Activated T-cell treated with anti-CD3 and anti-CD28 coated beads for 24 hours (primary cell): ENCODE measurements at regions not wholly inside any gene's neighbourhood (a gene's known extent, or its start where the extent isn't known, plus 50 kb on each side); places are given as distances from the start of the nearest gene placed in this dataset.

ENCODE experiments used
- DNase-seq: peaks from one replicate; pipeline ENCODE4 v3.0.0-alpha.2; 2020; ENCODE audit warnings: low read depth

DNA sequence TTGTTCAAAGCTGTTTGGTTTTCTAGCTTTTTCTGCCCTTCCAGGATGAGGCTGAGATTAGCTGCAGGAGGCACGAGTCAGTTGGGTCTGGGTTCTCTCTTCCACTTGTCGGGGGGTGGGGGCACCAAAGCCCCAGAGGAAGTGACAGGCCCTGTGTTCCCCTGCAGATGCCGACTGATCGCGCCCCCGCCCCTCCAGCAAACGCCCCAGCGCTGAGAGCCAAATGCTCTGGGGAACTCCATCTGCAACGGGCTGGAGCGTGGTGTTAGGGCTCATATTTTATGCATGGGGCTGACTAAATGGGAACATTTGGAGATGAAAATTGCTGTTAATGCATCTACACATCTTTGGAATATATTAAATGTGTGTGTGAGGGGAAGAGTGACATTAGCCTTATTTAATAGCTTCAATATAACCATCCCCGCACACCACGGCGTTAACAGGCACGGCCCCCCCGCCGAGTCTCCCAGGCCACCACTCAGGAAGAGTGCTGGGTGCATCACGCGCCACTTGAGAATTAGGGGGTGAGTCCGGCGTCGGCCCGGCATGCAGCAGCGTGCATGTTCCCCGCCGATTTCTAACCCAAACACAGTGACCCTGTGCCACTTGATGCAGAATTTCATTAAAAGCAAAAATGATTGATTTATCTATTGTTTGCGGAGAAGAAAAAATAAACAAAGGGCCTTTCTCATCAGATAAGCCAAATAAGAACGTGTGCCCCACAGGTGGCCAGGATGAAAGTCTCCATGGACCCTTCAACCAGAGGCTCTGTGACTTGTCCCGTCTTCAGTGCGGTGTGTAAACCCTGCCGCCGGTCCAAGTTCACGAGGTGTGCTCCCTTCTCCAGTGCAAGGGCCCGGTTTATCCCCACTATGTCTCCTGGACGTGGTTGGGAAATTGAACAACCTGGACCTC lies 165.0 kb upstream of the RTL1 start:
- no peak for DNase-seq

DNA sequence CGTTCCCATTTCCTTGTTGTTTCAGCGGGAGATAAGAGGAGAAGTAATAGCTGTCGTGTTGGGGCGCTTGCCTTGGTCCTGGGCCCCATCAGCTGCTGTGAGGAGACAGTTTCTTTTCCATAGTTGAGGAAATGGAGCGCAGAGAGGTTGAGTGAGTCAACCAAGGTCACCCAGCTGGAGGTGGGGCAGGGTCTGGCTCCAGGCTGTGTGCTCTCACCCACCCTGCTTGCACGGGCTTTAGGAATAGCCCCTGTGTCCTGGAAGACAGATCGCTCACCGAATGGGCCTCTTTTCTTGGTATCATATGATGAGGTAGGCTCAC lies 165.7 kb upstream of the RTL1 start:
- no peak for DNase-seq

DNA sequence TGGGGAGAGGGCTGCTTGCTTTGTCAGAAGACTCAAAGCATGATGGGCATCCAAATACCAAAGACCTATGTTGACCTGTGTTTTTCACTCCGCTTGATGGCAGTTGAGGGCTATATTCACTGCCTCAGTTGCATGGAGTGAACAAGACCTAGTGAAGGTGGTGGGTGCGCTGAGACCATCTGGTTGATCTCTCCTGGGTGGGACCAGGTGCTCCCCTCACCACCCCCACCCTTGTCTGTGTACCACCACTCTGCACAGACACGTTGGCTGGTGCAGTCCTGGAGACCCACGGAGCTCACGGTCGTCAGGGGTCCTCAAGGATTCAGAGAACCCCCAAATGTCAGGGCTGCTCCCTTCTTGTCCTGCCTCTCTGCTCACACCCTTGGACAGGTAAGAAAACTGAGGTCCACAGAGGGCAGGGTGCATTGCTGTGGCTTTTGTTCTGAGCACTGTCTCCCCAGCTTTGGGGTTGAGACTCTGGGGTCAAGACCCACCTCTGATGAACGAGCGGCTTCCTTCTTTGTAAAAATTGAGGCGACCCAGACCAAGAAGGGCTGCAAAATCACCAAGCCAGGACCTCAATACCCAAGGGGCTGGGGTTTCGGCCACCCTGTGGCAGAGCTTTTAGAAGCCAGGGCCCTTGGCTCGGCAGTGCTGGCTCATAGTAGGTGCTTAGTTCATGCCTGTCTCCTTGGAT lies 166.3 kb upstream of the RTL1 start:
- no peak for DNase-seq

DNA sequence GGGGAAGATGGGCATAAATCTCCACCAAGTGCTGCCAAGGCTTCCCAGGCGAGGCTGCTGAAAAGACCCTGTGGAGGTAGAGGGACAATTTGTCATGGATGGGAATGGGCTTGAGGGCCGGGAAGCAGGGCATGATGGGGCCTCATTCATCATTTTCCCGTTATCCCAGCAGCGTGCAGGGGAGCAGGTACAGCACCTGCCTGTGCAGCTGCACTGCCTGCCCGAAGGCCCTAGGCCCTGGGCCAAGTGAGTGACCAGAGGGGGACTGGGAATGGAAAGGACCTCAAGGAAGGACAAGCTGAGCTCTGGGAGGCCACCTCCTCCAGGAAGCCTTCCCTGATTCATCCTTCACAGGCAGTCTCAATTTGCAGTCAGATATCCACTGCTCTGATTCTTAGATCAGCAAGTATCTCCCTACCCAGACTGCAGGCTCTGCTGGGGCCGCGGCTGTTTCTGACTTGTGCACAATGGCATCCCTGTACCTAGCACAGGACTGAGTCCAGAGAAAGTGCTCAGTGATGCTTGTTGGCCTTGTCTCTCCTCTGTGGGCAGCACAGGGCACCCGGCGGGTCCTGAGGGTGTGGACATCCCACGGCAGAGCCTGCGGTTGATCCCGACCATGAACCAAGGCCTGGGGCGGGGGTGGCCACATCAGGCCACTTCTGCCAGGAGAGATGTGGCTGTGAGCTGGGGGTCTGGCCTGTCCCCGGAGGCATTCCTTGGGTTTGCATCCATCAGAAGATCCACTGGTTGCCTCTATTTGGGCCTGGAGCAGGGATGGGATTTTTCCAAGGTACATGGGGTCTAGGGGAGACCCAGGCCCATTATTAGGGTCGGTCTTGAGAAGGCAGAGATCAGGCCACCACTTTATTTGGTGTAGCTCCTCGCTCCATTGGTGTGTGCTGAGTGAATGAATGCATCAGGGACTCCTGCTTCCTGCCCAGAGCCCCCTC lies 167.3 kb upstream of the RTL1 start:
- DNase-seq, result no peak

DNA sequence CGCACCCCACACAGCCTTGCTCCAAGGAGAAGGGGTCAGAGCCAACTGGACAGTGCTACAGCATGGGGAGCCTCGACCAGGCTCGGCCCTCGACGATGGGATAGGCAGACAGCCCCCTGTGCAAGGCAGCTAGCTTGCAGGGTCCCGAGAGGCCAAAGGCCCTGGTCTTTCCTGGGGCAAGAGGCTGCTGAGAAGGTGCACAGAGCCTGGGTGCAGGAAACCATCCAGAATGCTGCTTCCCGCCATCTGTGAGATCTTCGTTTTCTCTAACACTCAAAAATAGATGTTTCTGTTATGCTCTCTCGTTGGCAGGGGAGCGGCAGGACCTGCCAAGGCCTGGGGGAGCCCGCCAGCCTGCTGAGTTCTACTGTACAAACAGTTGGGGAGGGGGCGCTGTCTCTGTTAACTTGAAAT lies 168.0 kb upstream of the RTL1 start:
- no peak for DNase-seq

DNA sequence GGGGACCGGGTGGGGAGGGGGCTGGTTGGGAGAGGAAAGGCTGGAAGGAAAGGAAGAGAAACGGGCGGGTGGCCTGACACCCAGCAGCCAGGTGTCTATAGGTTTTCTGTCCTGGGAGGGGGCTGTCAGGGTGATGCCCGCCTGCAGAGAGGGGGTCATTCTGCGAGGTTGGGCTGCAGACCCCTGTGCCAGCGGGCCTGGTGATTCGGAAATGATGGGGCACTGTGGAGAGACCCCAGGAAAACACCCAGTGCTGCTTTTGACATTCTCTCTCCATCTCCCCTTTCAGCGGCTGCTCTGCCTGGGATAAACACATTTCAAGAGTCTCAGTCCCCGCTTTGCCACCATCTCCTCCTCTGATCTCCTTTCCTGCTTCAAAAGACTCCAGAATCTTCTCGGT lies 168.5 kb upstream of the RTL1 start:
- no peak for DNase-seq

DNA sequence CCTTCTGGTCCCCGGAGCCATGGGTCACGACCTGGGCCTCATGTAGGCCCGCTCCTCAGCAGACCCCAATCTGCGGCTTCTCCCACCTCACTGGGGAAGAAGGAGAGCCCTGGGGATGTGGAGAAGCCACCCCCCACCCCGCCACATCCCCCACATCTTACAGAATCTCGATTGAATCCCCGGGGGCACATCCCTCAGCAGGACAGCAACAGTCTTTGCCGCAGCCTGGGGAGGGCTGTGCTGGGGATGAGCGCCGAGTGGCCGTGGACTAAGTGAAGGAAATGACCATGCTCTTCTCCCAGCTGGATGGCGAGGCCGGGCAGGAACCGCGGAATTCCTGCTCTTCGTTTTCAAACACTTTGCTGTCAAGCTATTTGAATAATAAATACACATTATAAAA lies 169.0 kb upstream of the RTL1 start:
- no peak for DNase-seq

DNA sequence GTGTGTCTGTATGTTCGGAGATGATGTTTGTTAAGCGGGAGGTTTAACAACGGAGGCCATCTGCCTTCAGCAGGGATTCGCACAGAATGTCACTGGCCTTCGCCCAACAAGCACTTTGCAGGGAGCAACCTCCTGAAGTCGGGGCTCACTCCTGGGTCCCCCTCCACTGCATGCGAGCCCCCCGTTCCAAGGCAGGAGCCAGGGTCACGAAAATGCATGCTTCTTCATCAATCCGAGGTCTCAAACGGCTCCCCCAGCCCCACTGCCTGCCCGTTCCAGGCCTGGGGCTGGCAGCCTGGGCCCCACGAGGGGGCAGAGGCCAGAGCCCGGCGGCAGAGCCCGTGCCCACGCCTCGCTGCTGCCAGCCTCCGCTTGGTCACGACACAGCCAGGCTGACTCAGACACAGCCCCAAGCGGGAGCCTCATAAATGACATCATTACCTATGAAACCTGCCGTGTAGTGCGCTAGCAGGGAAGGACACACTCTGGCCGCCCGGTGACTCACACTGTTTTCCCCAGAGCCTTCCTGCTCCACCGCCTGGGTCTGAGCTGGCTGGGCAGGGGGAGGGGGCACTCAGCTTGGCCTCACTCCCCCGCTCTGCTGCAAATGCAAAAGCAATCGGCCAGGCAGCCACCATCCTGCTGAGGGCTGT lies 169.5 kb upstream of the RTL1 start:
- DNase-seq, result no peak

DNA sequence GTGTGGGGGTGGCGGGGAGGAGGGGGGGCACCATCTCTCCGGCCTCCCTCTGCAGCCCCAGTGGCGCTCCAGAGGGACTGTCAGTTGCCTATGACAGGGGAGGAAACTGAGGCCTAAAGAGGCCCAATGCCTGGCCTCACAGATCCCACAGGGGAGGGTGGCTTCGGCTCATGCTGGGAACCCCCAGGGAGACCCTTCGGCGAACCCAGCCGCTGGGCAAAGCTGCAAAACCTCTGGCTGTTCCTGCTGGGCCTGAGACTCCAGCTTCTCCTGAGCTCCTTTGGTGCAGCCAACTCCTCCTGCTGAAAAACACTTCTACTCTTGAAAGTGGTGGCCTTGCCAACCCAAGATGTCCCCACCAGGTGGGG lies 170.1 kb upstream of the RTL1 start:
- no peak for DNase-seq

DNA sequence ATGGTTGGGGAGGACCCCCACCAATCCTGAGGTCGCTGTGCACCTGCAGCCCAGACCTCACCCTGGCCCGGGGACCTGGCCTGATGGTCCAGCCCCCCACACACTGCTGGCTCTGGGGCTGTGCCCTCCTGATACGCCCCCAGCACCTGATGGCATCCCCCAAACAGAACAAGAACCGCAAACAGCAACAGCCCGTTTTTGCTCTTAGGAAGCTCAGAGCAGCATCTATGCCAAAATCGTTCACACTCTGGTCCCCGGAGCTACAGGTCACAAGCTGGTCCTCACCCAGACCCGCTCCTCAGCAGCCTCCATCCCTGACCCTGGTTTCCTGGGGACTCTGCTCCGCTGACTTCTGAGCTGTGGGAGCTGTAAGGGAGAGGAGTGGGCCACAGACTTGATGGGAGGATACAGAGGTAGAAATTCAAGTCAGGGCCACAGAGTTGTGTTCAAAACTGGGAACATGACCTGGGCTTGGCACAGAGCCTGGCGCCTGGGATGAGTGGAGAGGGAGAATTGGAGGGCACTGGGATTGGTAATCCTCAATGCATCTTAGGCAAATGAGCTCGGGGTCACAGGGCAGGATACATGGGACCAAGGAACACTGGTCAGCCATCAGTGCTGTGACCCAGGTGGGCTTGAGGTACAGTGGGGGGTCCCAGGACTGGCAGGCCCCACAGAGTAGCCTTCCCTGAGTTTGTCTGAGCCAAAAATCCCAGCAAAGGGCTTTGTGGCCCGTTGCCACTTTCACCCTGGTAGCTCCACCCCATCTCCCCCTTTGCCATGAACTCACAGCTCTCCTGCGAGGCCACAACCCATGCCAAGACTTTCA lies 170.9 kb upstream of the RTL1 start:
- no peak for DNase-seq

DNA sequence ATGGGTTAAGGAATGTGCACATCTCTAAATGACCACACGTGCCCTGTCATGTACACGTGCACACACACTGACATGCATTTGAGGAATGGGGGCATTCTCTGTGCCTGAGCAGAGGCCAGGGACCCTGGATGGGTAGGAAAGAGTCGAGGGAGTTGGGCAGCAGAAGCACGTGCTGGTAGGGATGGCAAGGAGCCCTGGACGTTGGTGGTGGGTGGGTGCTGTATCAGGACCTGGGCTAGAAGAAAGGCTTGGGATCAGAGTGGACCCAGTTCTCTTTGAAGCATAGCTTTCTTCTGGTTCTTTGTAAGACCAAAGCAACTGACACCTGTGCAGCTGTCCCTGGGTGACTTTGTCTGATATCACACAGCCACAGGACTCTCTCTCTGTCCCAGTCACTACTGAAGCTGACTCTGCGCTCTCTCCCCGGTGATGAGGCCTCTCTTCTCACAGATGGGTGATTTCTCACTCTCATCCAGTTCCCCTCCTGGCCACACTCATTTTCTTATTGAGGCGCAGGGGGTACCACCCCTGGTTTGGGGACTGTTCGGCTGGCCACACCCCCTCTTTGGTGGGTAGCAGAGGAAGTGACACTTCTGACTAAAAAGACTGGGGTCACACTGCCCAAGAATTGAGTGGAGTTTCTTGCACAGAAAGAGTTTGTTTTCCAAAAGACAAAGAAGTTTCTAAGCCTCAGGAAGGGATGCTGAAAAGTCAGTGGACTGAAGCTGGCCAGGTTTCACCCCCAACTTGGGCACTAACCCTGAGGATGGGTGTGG lies 171.7 kb upstream of the RTL1 start:
- no peak for DNase-seq

DNA sequence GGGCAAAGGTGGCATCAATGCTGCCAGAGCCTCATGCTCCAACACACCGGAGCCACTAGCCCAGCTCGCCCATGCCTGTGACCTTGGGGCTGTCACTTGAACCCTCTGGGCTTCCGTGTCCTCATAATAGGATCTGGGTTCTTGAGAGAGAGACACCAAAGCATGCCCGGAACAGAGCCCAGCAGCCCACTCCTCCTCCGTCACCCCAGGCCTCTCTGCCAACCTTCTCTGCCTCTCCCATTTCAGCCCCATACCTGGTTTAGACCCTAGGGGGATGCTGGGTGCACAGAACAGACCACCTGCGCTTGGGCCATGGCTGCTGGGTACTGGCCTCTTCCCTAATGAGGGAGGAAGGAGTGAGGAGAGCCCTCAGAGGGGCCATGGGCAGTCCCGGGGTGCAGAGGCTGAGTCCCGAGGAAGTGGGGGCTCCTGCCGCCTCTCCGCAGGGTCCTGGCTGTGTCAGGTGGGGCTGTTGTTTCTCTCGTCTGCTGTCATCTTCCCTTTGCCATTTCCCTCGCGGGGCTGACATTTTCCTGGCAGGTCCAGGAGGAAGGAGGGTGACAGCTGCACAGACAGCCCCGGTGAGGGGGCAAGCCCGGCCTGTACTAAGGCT lies 172.4 kb upstream of the RTL1 start:
- no peak for DNase-seq

DNA sequence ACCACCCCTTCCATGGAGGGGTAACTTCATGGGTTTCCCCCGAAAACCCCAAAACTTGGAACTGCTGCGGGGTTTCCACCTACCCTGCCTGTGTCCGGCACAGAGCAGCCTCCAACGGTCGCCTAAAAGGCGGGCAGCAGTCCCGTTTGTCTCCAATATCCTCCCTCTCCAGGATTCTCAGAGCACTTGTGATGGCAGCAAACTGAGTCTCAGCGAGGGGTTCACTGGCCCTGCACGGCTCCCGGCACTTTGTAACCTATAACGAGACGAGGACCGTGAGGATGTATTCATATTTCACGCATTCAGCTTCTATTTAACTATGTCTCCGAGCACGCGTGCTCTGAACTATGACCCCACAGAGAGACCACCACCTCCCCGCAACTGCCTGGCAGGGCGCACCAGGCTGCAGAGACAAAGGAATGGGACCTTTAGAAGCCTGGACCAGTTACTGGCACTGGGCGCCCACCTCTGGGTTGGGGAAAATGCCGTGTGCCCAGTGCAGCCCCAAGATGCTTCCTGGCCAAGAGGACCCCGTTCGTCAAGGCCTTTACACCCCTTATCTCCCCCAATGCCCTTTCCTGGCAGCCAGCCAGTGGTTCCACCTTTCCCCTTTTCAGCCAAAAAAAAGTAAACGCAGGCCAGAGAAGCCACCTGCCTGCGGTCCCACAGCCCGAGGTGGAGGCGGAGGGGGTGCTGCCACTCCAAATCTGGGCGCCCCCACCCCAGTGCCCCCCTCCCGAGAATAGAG lies 173.1 kb upstream of the RTL1 start:
- DNase-seq, result no peak

DNA sequence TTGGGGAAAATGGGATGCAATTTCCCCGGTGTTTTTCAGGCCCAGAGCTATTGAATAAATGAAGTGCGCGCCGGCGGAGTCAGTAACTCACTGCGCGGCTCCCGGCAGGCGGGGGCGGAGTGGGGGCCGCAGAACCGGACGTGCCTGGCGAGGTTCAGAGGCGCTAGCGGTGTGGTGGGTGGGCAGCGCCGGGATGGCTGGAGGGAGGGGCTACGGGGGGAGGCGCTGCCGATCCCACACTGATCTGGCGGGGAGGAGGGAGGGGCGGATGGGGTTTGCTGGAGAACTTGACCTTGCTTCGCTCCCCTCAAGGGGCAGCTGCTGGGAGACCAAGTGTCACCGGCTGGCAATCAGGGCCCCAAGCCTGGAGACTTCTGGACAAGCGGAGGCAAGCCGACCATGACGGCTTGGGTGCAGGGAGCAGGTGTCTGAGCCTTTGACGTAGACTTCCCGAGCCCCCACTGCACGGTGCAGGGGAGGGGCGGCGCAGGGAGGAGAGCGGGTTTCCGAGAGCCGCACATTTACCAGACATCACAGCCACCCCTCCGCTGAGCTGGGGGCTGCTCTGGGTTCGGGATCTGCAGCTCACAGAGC lies 174.1 kb upstream of the RTL1 start:
- no peak for DNase-seq

DNA sequence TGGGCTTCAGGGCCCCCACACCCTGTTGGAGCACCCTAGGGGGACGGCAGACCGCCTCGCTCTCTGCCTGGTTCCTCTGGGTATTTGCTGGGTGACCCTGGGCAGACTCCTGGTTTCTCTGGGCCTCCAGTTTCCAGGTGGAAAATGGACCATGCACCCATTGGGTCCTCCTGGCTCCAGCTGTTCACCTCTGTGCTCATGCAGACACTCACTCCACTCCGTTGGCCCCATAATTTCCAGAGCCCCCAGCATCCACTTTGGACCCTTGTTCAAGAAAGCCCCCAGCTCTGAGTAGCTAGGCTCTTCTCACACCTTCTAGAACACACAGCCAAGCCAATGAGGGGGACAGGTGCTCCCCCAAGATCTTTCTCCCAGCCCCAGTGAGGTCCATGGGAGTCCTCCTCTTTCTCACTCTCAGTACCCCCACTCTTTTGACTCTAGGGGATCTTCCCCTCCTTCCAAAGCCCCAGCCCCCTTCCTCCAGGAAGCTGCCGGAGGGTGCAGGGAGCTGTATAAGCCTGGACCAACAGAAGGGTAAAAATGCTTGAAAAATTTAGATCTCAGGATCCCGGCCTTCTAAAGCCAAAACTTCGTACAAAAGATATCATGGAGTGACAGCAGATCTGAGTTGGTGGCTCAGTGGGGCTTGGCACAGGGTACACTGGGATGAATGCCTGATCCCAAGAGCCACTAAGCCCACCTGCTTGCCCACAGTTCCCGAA lies 174.8 kb upstream of the RTL1 start:
- DNase-seq, result no peak

DNA sequence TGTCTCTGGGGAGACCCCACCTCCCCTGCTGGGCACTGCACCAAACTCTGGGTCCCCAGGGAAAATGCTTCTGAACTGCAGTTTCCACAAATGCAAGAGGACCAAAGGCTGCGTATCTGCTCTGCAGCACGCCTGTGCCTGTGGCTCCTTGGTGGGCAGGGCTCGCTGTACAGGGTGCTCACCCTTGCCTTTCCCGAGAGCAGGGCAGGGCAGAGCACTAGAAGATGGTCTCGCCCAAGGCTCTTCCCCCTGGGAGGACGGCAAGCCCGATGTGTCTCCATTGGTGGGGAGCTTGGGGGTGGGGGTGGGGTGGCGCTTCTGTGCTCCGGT lies 175.3 kb upstream of the RTL1 start:
- DNase-seq, result no peak

DNA sequence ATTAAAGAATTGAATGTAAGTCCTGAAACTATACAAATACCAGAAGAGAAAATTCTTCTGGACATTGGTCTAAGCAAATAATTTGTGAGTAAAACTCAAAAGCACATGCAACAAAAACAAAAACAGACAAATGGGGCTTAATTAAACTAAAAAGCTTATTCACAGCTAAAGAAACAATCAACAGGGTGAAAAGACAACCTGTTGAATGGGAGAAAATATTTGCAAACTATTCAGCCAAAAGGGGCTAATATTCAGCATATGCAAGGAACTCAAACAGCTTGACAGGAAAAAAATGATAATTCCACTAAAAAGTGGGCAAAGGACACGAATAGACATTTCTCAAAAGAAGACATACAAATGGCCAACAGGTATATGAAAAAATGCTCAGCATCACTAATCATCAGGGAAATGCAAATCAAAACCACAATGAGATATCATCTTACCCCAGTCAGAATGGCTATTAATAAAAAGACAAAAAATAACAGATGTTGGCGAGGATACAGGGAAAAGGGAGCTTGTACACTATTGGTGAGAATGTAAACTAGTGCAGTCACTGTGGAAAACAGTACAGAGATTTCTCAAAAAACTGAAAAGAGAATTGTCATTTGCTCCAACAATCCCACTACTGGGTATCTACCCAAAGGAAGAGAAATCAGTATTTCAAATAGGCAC lies 177.5 kb upstream of the RTL1 start:
- DNase-seq, result no peak

DNA sequence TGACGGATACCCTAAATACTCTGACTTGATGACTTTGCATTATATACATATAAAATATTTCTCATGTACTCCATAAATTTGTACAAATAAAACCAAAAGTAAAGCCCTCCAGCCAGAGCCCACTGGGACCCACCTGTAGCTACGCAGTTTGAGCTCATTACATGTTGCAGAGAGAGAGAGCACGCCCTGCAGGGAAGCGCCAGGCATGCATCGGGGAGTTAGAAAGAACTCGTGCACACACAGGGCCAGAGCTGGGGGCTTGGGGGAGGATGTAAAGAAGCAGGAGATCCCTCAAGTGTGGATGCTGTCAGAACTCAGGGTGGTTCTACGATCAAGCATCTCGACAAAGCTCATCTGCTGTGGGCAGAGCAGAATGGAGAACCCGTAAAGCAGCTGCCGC lies 178.5 kb upstream of the RTL1 start:
- DNase-seq, result no peak
